Fibroblast of skin of scalp (primary cell): ENCODE measurements at regions not wholly inside any gene's neighbourhood (a gene's known extent, or its start where the extent isn't known, plus 50 kb on each side); places are given as distances from the start of the nearest gene placed in this dataset.

Experiments used
- DNase-seq: peaks from one replicate; pipeline ENCODE4 v3.0.0-alpha.2; 2013

- DNase-seq, result no peak
Measured at GRCh38 chr17:77862890-77863813, 95.4 kb upstream of the TNRC6C start.

GRCh38 chr17:77863814-77864161, 94.7 kb upstream of the TNRC6C start:
- DNase-seq, result no peak

GRCh38 chr17:77864234-77865111, 94.0 kb upstream of the TNRC6C start:
- no peak for DNase-seq

DNA sequence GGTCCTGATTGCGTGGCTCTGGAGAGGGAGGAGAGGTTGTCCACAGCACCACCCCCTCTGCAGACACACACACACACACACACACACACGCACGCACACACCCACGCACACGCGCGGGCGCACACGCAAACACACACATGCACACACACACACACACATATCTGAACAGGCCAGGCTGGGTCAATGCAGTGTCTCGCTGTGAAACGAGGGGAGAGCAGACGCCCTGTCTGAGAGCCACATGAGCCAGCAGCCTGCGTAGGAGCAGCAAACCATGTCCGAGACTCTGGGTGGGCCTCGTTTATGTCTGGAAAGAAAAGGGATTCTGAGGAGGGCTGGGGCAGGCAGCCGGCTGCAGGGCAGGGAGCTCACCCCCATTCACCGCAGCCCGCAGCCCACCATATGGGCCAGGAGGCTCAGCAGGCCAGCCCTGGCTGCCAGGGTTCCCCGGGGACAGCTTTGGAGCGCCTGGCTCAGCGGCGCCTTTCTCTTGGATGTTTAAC, 93.3 kb upstream of the TNRC6C start:
- no peak for DNase-seq

DNA sequence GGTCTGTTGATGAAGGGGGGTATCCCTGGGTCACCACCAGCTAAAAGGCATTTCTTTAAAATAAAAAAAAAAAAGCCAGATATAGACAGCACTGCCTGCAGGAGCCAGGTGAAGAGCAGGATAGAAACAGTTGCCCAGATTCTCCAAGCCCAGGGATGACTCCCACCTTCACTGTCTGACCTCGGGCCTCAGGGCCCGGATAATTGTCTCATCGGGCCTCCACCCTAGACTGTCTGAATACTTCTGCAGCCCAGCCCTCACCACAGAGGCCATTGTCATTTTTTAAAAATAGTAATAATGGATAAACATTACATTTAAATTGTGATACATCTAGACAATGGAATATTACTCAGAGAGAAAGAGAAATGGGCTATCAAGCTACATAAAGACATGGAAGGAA, 92.8 kb upstream of the TNRC6C start:
- DNase-seq, result no peak

DNA sequence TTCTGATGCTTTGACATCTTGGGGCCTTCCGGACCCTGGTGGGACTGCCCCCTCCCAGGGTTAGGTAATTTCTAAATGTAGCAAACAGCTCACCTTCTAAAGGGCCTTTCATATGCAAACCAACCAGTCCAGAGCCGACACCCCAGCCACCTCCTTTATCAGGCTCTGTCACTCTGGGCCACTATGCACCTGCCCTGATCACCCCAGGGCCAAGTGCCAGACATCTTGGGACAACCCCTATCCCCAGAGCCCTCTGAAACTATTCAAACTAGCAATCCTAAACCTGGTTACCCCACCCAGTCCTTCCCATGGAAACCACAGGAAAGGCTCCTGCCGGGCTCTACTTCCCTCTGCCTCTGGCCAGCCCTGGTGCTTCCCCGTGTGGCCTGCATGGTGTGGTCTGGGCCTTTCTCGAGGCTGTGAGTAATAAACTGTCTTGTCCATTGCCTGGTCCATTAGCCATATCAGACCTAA, 91.2 kb upstream of the TNRC6C start:
- no peak for DNase-seq

- DNase-seq, result no peak
Measured at GRCh38 chr17:77867976-77868713, 90.4 kb upstream of the TNRC6C start.

- no peak for DNase-seq
Measured at GRCh38 chr17:77869041-77869599, 89.4 kb upstream of the TNRC6C start.

DNA sequence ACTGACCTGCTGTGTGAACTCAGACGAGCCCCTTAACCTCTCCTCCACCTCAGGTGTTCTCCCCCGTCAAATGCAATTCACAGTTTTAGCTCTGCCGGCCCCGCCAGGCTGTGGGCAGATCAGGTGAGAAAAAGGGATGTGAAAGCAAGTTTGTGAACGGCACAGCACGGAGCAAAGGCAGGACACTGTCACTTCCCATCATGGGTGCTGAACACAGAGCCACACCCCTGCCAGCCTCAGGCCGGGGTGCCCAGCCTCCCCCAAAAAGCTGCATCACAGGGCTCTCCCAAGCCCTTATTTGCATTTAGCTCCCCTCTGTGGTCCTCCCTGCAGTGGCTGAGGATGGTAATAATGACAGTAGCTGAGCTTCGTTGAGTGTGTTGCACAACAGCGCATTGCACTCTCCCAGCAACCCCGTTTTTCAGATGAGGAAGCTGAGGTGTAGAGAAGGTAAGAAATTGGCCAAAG, 88.8 kb upstream of the TNRC6C start:
- no peak for DNase-seq

DNA sequence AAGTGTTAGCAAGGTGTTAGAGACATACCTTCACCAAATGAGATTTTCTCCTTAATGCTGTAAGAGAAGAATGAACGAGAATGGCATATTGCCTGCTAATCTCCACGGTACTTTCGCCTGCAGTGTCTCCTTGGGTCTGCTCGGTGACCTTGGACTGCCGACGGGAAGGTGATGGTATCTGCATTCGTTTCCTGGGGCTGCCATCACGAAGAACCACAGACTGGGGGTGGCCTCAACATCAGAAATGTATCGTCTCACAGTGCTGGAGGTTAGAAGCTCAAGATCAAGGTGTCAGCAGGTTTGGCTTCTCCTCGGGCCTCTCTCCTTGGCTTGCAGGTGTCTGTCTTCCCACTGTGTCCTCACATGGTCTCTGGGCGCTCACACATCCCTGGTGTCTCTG, 86.3 kb upstream of the TNRC6C start:
- DNase-seq, result no peak

- no peak for DNase-seq
Measured at GRCh38 chr17:77872714-77873499, 85.6 kb upstream of the TNRC6C start.

- DNase-seq, result no peak
Measured at GRCh38 chr17:77873500-77874302, 84.8 kb upstream of the TNRC6C start.

GRCh38 chr17:77874303-77875050, 84.0 kb upstream of the TNRC6C start:
- no peak for DNase-seq

GRCh38 chr17:77875051-77875780, 83.3 kb upstream of the TNRC6C start:
- DNase-seq, result peak; percentile 87

- DNase-seq, result peak; percentile 51
Measured at GRCh38 chr17:77875881-77876509, 82.5 kb upstream of the TNRC6C start.

DNA sequence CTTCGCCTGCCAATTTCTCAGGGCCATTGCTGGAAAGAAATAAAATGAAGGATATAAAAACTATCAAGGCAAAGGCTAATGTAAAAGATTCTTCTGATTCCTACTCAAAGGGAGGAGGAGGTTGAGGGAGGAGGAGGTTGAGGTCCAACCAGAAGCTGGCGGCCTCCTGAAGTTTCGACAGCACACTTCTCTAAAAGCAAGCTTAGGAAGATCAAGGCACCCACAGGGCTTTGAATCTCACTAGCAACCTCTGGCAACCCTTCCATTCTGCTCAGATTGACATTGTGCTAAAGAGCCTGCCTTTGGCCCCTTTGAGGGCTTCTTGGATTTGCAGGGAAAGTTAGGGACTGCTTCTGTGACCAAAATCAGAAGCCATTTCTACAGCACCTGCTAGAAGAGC, 81.5 kb upstream of the TNRC6C start:
- DNase-seq, result no peak

GRCh38 chr17:77877646-77878355, 80.7 kb upstream of the TNRC6C start:
- DNase-seq, result no peak
